ENCODE measurements at regions not wholly inside any gene's neighbourhood (a gene's known extent, or its start where the extent isn't known, plus 50 kb on each side); places are given as distances from the start of the nearest gene placed in this dataset.

GRCh38 chr3:153273217-153273616, 111.2 kb downstream of the RAP2B start:
- H3K36me3 ChIP-seq (ENCODE audit: insufficient read depth) = no peaks in the 10 kb centered on the region
- H3K27me3 ChIP-seq (ENCODE audit: insufficient read depth, low read depth) = no peaks in the 10 kb centered on the region
- H4K20me1 ChIP-seq (ENCODE audit: insufficient read depth) = no peaks in the 10 kb centered on the region
- H2AFZ ChIP-seq (ENCODE audit: low read depth) = no peak overlapping the region
- no peaks in the 10 kb centered on the region for H3K4me1 ChIP-seq (ENCODE audit: low read depth, poor library complexity, severe bottlenecking)
- no peak for TF ChIP-seq CTCF (conservative IDR thresholded peaks at IDR 0.05; ENCODE audit: low read depth, low read length)
- no peaks in the 10 kb centered on the region for H3K79me2 ChIP-seq (ENCODE audit: insufficient read depth, low read depth)
- no peak overlapping the region for H3K27ac ChIP-seq
- H3K9ac ChIP-seq = no peak overlapping the region
- no peak overlapping the region for H3K4me2 ChIP-seq
- H3K4me3 ChIP-seq (IDR thresholded peaks at IDR 0.05; ENCODE audit: insufficient read depth, low read depth, low read length) = no peak overlapping the region

GRCh38 chr3:153273767-153274435, 111.9 kb downstream of the RAP2B start:
- no peak overlapping the region for H2AFZ ChIP-seq (ENCODE audit: low read depth)
- no peaks in the 10 kb centered on the region for H3K79me2 ChIP-seq (ENCODE audit: insufficient read depth, low read depth)
- H3K9ac ChIP-seq = no peak overlapping the region
- TF ChIP-seq CTCF (conservative IDR thresholded peaks at IDR 0.05; ENCODE audit: low read depth, low read length) = no peak
- H3K27me3 ChIP-seq (ENCODE audit: insufficient read depth, low read depth) = no peaks in the 10 kb centered on the region
- no peak overlapping the region for H3K4me2 ChIP-seq
- no peak overlapping the region for H3K4me3 ChIP-seq (IDR thresholded peaks at IDR 0.05; ENCODE audit: insufficient read depth, low read depth, low read length)
- H3K27ac ChIP-seq = no peak overlapping the region
- H4K20me1 ChIP-seq (ENCODE audit: insufficient read depth) = no peaks in the 10 kb centered on the region
- no peaks in the 10 kb centered on the region for H3K36me3 ChIP-seq (ENCODE audit: insufficient read depth)
- H3K4me1 ChIP-seq (ENCODE audit: low read depth, poor library complexity, severe bottlenecking) = no peaks in the 10 kb centered on the region

GRCh38 chr3:153274561-153274960, 112.5 kb downstream of the RAP2B start:
- no peaks in the 10 kb centered on the region for H3K4me1 ChIP-seq (ENCODE audit: low read depth, poor library complexity, severe bottlenecking)
- no peaks in the 10 kb centered on the region for H4K20me1 ChIP-seq (ENCODE audit: insufficient read depth)
- no peak overlapping the region for H3K9ac ChIP-seq
- H3K79me2 ChIP-seq (ENCODE audit: insufficient read depth, low read depth) = no peaks in the 10 kb centered on the region
- H3K36me3 ChIP-seq (ENCODE audit: insufficient read depth) = no peaks in the 10 kb centered on the region
- H3K27me3 ChIP-seq (ENCODE audit: insufficient read depth, low read depth) = no peaks in the 10 kb centered on the region
- H2AFZ ChIP-seq (ENCODE audit: low read depth) = no peak overlapping the region
- no peak overlapping the region for H3K4me3 ChIP-seq (IDR thresholded peaks at IDR 0.05; ENCODE audit: insufficient read depth, low read depth, low read length)
- no peak overlapping the region for H3K27ac ChIP-seq
- TF ChIP-seq CTCF (conservative IDR thresholded peaks at IDR 0.05; ENCODE audit: low read depth, low read length) = no peak
- no peak overlapping the region for H3K4me2 ChIP-seq

GRCh38 chr3:153275514-153275913, 113.5 kb downstream of the RAP2B start:
- no peak overlapping the region for H3K27ac ChIP-seq
- H3K4me2 ChIP-seq = no peak overlapping the region
- no peaks in the 10 kb centered on the region for H3K79me2 ChIP-seq (ENCODE audit: insufficient read depth, low read depth)
- no peaks in the 10 kb centered on the region for H3K36me3 ChIP-seq (ENCODE audit: insufficient read depth)
- H3K27me3 ChIP-seq (ENCODE audit: insufficient read depth, low read depth) = no peaks in the 10 kb centered on the region
- no peak overlapping the region for H3K9ac ChIP-seq
- no peaks in the 10 kb centered on the region for H3K4me1 ChIP-seq (ENCODE audit: low read depth, poor library complexity, severe bottlenecking)
- no peak overlapping the region for H2AFZ ChIP-seq (ENCODE audit: low read depth)
- H4K20me1 ChIP-seq (ENCODE audit: insufficient read depth) = no peaks in the 10 kb centered on the region
- no peak for TF ChIP-seq CTCF (conservative IDR thresholded peaks at IDR 0.05; ENCODE audit: low read depth, low read length)
- no peak overlapping the region for H3K4me3 ChIP-seq (IDR thresholded peaks at IDR 0.05; ENCODE audit: insufficient read depth, low read depth, low read length)
